Neuronal stem cell (in vitro differentiated cells): ENCODE measurements at regions not wholly inside any gene's neighbourhood (a gene's known extent, or its start where the extent isn't known, plus 50 kb on each side); places are given as distances from the start of the nearest gene placed in this dataset.

Experiments used
- DNase-seq: peaks from one replicate; pipeline ENCODE4 v3.0.0-alpha.2; 2013; ENCODE audit warnings: low spot score
- H2AFZ ChIP-seq: one replicate; pipeline ENCODE4 v1.6.1; 2013; ENCODE audit warnings: mild to moderate bottlenecking, low read length, inconsistent platforms
- H2AK5ac ChIP-seq: 2 replicates; pipeline ENCODE4 v1.6.1; 2013; ENCODE audit warnings: low read depth, mild to moderate bottlenecking, inconsistent platforms, low read length, moderate library complexity, mixed read lengths
- H2BK120ac ChIP-seq: 2 replicates; pipeline ENCODE4 v1.6.1; 2013; ENCODE audit warnings: low read depth, mild to moderate bottlenecking, inconsistent platforms, low read length, moderate library complexity, mixed read lengths
- H2BK12ac ChIP-seq: one replicate; pipeline ENCODE4 v1.6.1; 2013; ENCODE audit warnings: low read length, inconsistent platforms
- H2BK15ac ChIP-seq: 2 replicates; pipeline ENCODE4 v1.6.1; 2013; ENCODE audit warnings: mild to moderate bottlenecking, low read length, inconsistent platforms, mixed read lengths
- H2BK5ac ChIP-seq: one replicate; pipeline ENCODE4 v1.6.1; 2013; ENCODE audit warnings: inconsistent platforms, mild to moderate bottlenecking, low read length, moderate library complexity
- H3K14ac ChIP-seq: one replicate; pipeline ENCODE4 v1.6.1; 2013; ENCODE audit warnings: low read length, inconsistent platforms
- H3K18ac ChIP-seq: 2 replicates; pipeline ENCODE4 v1.6.1; 2013; ENCODE audit warnings: low read length, inconsistent platforms
- H3K23ac ChIP-seq: 2 replicates; pipeline ENCODE4 v1.6.1; 2013; ENCODE audit warnings: low read depth, mild to moderate bottlenecking, mixed read lengths, low read length, inconsistent platforms; ENCODE audit not compliant: poor library complexity
- H3K27ac ChIP-seq: replicated peaks from 3 replicates; pipeline ENCODE4 v1.5.1; 2013; ENCODE audit warnings: low read length, inconsistent platforms
- H3K27me3 ChIP-seq, 3 experiments: 2 replicates each; pipeline ENCODE4 v1.6.1; 2013; ENCODE audit warnings: low read length in 3 of 3, mild to moderate bottlenecking in 2 of 3, inconsistent platforms in 1 of 3, low read depth in 1 of 3, mixed read lengths in 1 of 3, moderate library complexity in 1 of 3; ENCODE audit not compliant: control insufficient read depth in 3 of 3, insufficient read depth in 3 of 3
- H3K36me3 ChIP-seq, 2 donors: replicated peaks in 1 of 2; 2 replicates each; pipeline ENCODE4 v1.6.1; 2013; ENCODE audit warnings: low read length in 2 of 2; ENCODE audit not compliant: control insufficient read depth in 2 of 2, insufficient read depth in 2 of 2
- H3K4ac ChIP-seq: 2 replicates; pipeline ENCODE4 v1.6.1; 2013; ENCODE audit warnings: inconsistent platforms, mild to moderate bottlenecking, low read length, moderate library complexity
- H3K4me1 ChIP-seq, 2 donors: 1 replicate in 1 of 2; 2 replicates in 1 of 2; pipeline ENCODE4 v1.6.1; 2013; ENCODE audit warnings: low read length in 2 of 2, low read depth in 1 of 2; ENCODE audit not compliant: control insufficient read depth in 2 of 2, insufficient read depth in 1 of 2
- H3K4me2 ChIP-seq: one replicate; pipeline ENCODE4 v1.6.1; 2013; ENCODE audit warnings: mild to moderate bottlenecking, low read length, inconsistent platforms; ENCODE audit not compliant: insufficient read depth, poor library complexity, severe bottlenecking
- H3K4me3 ChIP-seq, 2 donors: 2 replicates each; pipeline ENCODE4 v1.5.1; 2013; ENCODE audit warnings: low read length in 2 of 2, mild to moderate bottlenecking in 2 of 2, inconsistent platforms in 1 of 2, moderate library complexity in 1 of 2
- H3K79me1 ChIP-seq: one replicate; pipeline ENCODE4 v1.6.1; 2013; ENCODE audit warnings: low read depth, mild to moderate bottlenecking, inconsistent platforms, low read length, moderate library complexity
- H3K9ac ChIP-seq: one replicate; pipeline ENCODE4 v1.6.1; 2013; ENCODE audit warnings: mild to moderate bottlenecking, low read depth, low read length, inconsistent platforms; ENCODE audit not compliant: poor library complexity
- H3K9me3 ChIP-seq, 2 donors: replicated peaks in 1 of 2; 2 replicates each; pipeline versions ENCODE3 to v1.6.1; 2013; ENCODE audit warnings: low read length in 2 of 2, mild to moderate bottlenecking in 2 of 2, inconsistent platforms in 1 of 2, low read depth in 1 of 2, mixed read lengths in 1 of 2, moderate library complexity in 1 of 2; ENCODE audit not compliant: control insufficient read depth in 2 of 2, insufficient read depth in 1 of 2
- H4K8ac ChIP-seq: one replicate; pipeline ENCODE4 v1.6.1; 2013; ENCODE audit warnings: low read depth, mild to moderate bottlenecking, inconsistent platforms, low read length, moderate library complexity
- H4K91ac ChIP-seq: one replicate; pipeline ENCODE4 v1.6.1; 2013; ENCODE audit warnings: low read length, low read depth, mild to moderate bottlenecking, inconsistent platforms; ENCODE audit not compliant: poor library complexity
- WGBS, 2 donors: extraction: QIAGEN DNeasy Blood & Tissue Kit; methylation state at CpG; one replicate each; pipeline ENCODE4 v1.1.7; 2013; ENCODE audit warnings: missing lambda C conversion rate in 2 of 2, mixed read lengths in 1 of 2; ENCODE audit not compliant: insufficient read length in 2 of 2, insufficient replicate concordance in 1 of 2; ENCODE audit errors: extremely low coverage in 2 of 2; 5-methylcytosine and 5-hydroxymethylcytosine counted together

GRCh38 chr3:135719449-135719848, 246.1 kb upstream of the PPP2R3A start:
- no CpG with 5 or more reads among the region's 1 CpG for WGBS, 2 donors
- H3K18ac ChIP-seq: no peak overlapping the region
- no peak overlapping the region for H4K91ac ChIP-seq
- H2AK5ac ChIP-seq: no peak overlapping the region
- H2BK5ac ChIP-seq: no peak overlapping the region
- H3K9me3 ChIP-seq: no peaks in the 10 kb centered on the region
- no peak overlapping the region for H2BK120ac ChIP-seq
- no peak overlapping the region for H3K4ac ChIP-seq
- H2AFZ ChIP-seq: no peak overlapping the region
- H3K4me3 ChIP-seq: no peak overlapping the region
- no peaks in the 10 kb centered on the region for H3K27me3 ChIP-seq
- no peak overlapping the region for H3K14ac ChIP-seq
- H3K23ac ChIP-seq: no peak overlapping the region
- no peak overlapping the region for H4K8ac ChIP-seq
- no peak overlapping the region for H3K27ac ChIP-seq
- H2BK12ac ChIP-seq: no peak overlapping the region
- DNase-seq: no peak
- H3K9ac ChIP-seq: no peak overlapping the region
- H3K4me1 ChIP-seq: no peaks in the 10 kb centered on the region
- no peaks in the 10 kb centered on the region for H3K36me3 ChIP-seq
- no peak overlapping the region for H2BK15ac ChIP-seq
- no peaks in the 10 kb centered on the region for H3K79me1 ChIP-seq
- H3K4me2 ChIP-seq: no peak overlapping the region

- H3K79me1 ChIP-seq: no peaks in the 10 kb centered on the region
- no peak for DNase-seq
- no peak overlapping the region for H3K4me2 ChIP-seq
- H3K4me3 ChIP-seq: no peak overlapping the region
- no peak overlapping the region for H2AK5ac ChIP-seq
- no peak overlapping the region for H3K27ac ChIP-seq
- H3K4ac ChIP-seq: no peak overlapping the region
- no peaks in the 10 kb centered on the region for H3K9me3 ChIP-seq
- no peaks in the 10 kb centered on the region for H3K36me3 ChIP-seq
- H3K18ac ChIP-seq: no peak overlapping the region
- no peak overlapping the region for H2BK120ac ChIP-seq
- no peak overlapping the region for H3K23ac ChIP-seq
- H3K9ac ChIP-seq: no peak overlapping the region
- no peak overlapping the region for H3K14ac ChIP-seq
- no peak overlapping the region for H4K91ac ChIP-seq
- H4K8ac ChIP-seq: no peak overlapping the region
- H3K4me1 ChIP-seq: no peaks in the 10 kb centered on the region
- no peak overlapping the region for H2AFZ ChIP-seq
- no peaks in the 10 kb centered on the region for H3K27me3 ChIP-seq
- no peak overlapping the region for H2BK15ac ChIP-seq
- no peak overlapping the region for H2BK12ac ChIP-seq
- WGBS, 2 donors: no CpG with 5 or more reads among the region's 3 CpGs
- H2BK5ac ChIP-seq: no peak overlapping the region
Observed at GRCh38 chr3:135728007-135728721, 237.4 kb upstream of the PPP2R3A start.

GRCh38 chr3:135731546-135731945, 234.0 kb upstream of the PPP2R3A start:
- no peak overlapping the region for H4K8ac ChIP-seq
- H3K4me3 ChIP-seq: no peak overlapping the region
- no peaks in the 10 kb centered on the region for H3K36me3 ChIP-seq
- H3K27me3 ChIP-seq: no peaks in the 10 kb centered on the region
- peak overlapping the region; percentile 9 for H3K23ac ChIP-seq
- no peak for DNase-seq
- H2BK120ac ChIP-seq: no peak overlapping the region
- H3K14ac ChIP-seq: no peak overlapping the region
- H2AK5ac ChIP-seq: no peak overlapping the region
- H3K79me1 ChIP-seq: no peaks in the 10 kb centered on the region
- no peak overlapping the region for H2BK15ac ChIP-seq
- no CpG with 5 or more reads among the region's 2 CpGs for WGBS, 2 donors
- no peak overlapping the region for H3K4me2 ChIP-seq
- H2BK5ac ChIP-seq: no peak overlapping the region
- H2AFZ ChIP-seq: no peak overlapping the region
- H3K9ac ChIP-seq: no peak overlapping the region
- no peak overlapping the region for H3K27ac ChIP-seq
- no peaks in the 10 kb centered on the region for H3K4me1 ChIP-seq
- no peak overlapping the region for H4K91ac ChIP-seq
- H3K4ac ChIP-seq: no peak overlapping the region
- peaks cover 0 to 3% of the 10 kb centered on the region in 2 donors for H3K9me3 ChIP-seq
- H2BK12ac ChIP-seq: no peak overlapping the region
- H3K18ac ChIP-seq: no peak overlapping the region

GRCh38 chr3:135736740-135737139, 228.8 kb upstream of the PPP2R3A start:
- peaks cover 10 to 13% of the 10 kb centered on the region in 2 donors for H3K4me1 ChIP-seq
- peaks cover 0 to 10% of the 10 kb centered on the region in 2 donors for H3K9me3 ChIP-seq
- H2BK120ac ChIP-seq: no peak overlapping the region
- DNase-seq: no peak
- no peak overlapping the region for H3K9ac ChIP-seq
- H3K18ac ChIP-seq: no peak overlapping the region
- no peak overlapping the region for H3K14ac ChIP-seq
- H2BK12ac ChIP-seq: no peak overlapping the region
- H3K79me1 ChIP-seq: no peaks in the 10 kb centered on the region
- no peaks in the 10 kb centered on the region for H3K27me3 ChIP-seq
- H2AFZ ChIP-seq: no peak overlapping the region
- H2BK15ac ChIP-seq: no peak overlapping the region
- no peak overlapping the region for H3K27ac ChIP-seq
- H3K4ac ChIP-seq: no peak overlapping the region
- WGBS, 2 donors: no CpG with 5 or more reads among the region's 6 CpGs
- no peak overlapping the region for H3K4me2 ChIP-seq
- no peak overlapping the region for H2BK5ac ChIP-seq
- H3K36me3 ChIP-seq: no peaks in the 10 kb centered on the region
- no peak overlapping the region for H4K91ac ChIP-seq
- no peak overlapping the region for H3K4me3 ChIP-seq
- H2AK5ac ChIP-seq: no peak overlapping the region
- no peak overlapping the region for H3K23ac ChIP-seq
- H4K8ac ChIP-seq: no peak overlapping the region
